COLO829 (cell line): ENCODE measurements at regions not wholly inside any gene's neighbourhood (a gene's known extent, or its start where the extent isn't known, plus 50 kb on each side); places are given as distances from the start of the nearest gene placed in this dataset.
A peak's percentile ranks its signal among the peaks of the same experiment; 100 is the strongest.
"Not testable (repeated sequence)": the region's sequence is repeated elsewhere in the genome, so short reads cannot be mapped to it uniquely, and the experiment has no call there.

Experiments used
- DNase-seq: peaks from one replicate; pipeline ENCODE4 v3.0.0; 2012; ENCODE audit warnings: low spot score

DNA sequence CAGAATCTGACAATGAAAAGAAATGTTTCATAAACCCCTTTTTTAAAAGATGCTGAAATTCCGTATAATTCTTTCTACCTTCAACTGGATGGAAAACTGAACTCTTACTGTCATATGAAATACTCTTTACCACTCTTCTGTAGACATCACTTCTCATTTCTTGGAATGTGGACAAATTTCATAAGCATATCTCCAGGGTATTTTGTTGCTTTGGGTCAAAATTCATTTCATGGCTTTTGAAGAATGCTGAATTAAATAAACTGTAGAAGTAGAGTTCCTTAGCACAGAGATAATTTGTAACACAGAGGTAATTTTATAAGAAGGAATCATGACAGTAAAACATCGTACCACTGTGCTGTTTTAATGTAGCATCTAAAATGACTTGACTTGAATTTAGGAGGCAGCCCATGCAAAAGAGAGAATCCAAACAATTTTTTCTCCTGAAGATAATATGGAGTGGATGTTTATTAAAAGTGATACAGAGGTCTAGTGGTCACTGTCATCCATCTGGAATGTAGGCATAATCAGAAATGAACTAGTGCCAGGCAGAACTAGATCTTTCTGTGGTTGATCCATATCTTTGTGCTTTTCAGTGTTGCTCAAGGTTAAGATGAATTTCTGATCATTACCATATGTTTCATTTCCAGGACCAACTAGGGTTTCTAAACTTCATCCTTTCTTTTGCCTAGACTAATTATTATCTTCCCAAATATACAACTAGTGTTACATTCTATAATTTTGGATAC is 492.0 kb downstream of the KIF20B start:
- DNase-seq: no peak

DNA sequence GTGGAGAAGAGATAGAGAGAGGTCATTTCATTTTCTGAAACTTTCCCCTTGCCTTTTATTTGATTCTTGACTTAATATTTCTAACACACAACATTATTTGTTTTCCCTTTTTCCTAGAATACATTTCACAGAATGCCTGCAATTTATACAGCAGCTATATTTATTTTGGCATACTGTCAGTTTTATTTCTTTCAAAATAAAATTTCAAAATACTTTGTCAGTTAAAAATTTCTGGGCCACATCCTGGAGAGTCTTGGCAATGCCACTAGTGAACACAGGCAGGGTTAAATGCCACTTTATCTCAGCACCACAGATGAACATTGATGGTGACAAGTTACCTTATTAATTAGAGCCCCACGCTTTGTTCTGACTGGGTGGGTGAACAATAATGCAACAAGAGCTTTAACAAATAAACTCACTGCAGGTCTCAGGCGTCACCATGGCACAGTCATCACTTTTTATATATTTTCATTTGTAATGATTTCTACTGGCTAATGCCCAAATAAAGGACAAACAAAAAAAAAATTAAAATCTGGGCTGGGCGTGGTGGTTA is 494.0 kb downstream of the KIF20B start:
- no peak for DNase-seq

DNA sequence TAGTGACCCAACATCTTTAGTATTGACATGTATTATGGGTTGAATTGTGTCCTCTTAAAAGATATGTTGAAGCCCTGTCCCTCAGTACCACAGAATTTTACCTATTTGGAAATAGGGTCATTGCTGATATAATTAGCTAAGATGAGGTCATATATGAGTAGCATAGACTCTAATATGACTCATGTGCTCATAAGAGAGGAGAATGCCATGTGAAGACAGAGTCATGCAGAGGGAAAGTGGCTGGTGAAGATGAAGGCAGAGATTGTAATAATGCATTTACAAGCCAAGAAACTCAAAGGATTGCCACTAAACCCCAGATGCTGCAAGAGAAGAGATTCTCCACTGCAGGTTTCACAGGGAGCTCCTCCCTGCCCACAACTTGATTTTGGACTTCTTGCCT is 496.4 kb downstream of the KIF20B start:
- DNase-seq: no peak

DNA sequence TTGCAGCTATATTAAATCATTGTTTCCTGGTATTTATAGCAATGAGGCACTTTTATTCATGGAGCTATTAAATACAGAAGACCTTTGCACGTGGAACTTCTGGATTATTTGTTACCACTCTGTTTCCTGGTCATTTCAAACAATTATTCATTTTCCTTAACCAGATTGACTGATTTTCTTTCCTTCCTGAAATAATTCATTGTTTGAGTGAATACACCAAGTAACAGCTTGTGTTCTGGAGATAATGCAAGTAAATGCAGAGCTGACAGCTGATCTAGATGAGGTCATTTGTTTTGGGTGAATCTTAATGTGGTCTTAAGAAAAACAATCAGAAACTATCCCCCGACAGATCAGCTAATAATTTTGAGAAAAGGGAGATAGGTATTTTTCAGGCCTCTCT is 497.7 kb downstream of the KIF20B start:
- DNase-seq: no peak

DNA sequence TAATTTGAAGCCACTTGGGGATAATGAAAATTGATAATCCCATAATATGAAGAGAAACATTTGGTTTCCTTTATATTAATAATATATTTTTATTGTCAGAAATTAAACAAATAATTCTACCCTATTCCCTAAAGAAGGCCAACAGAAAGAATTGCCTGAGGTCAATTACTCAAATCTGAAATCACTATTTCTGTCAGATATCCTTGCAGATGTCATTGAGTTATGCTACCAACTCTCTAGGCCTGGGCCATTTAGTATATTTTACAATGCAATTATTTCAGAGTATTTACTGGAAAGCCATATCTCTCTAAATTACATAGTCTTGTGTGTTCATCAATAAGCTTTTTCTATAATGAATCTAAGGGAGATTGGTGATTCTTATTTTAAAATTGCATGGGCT is 498.1 kb downstream of the KIF20B start:
- DNase-seq: no peak

DNA sequence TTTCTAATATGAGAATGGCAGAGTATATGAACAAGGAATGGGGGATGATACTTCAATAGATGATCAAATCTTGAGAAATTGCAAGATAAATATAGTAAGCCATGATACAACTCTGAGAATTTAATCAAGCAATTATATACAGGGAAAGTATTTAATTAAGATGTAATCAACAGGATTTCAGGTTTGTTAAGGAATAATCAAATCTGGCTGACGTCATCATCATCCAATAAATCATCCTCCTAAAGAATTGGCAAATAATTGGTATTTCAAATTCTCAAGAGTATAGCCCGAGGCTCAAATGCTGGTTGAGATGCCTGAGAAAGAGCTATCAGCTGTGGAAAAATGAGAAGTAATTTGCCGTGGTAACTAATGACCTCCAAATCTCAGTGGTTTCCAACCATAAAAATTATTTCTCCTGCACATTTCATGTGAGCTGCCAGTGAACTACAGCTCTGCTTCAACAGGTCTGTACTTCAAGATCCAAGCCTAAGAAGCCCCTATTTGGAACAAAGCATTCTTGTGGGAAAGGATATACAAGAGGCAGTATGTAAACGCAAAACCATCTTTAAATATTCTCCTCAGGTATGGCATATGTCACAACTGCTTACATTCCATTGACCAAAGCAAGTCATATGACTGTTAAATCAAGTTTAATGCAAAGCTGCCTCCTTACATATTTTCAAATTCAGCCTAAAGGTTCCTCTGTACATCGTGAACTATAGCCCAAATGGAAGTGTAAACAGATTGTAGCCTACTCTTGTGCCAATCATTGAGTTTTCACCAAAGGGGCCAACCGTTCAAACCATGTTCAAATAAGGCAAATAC is 503.0 kb downstream of the KIF20B start:
- DNase-seq: no peak

DNA sequence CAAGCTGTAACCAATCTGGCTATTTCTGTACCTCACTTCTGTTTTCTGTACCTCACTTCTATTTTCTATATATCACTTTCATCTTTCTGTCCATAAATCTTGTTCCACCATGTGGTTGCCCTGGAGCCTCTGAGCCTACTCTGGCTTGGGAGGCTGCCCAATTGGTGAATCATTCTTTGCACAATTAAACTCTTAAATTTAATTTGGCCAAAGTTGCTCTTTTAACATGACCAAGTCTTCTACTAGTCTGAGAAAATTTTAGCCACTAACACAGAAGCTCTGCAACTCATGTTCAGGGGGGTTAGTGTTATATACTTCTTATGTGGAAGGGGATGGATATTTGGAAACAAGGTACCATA is 503.5 kb downstream of the KIF20B start:
- no peak for DNase-seq

DNA sequence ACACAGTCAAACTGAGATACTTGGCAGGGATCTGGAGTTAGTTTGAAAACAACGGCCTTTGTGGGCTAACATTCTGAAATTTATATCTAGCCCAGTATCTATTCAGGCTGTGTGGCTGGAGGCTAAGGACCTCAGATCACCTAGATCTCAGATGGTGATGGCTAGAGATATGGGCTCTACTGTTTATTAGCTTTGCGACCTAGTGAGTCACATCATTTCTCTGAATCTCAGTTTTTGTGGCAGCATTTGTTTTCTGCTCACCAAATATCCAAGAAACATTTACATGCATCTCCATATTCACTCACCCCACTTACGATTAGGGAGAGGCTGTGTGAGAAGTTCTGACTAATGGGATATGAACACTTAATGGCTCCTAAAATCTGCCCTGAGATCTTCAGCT is 503.9 kb downstream of the KIF20B start:
- DNase-seq: no peak

DNA sequence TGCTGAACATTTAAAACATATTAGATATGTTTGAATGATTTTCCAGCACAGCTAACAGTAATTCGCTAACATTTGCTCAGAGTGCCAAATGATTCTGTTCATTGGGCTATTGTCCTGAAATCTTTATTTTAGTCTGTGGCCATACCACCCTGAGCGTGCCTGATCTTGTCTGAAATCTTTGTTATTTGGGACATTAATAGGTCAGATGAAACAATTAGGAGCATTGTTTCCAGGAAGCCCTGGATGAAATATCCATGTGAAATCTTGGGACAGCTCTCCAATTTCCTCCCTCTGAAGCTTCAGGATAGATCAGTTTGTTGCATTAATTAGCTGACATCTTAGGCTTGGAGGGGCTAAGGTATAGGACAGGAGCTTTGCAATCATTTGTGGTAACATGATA is 512.0 kb downstream of the KIF20B start:
- no peak for DNase-seq

DNA sequence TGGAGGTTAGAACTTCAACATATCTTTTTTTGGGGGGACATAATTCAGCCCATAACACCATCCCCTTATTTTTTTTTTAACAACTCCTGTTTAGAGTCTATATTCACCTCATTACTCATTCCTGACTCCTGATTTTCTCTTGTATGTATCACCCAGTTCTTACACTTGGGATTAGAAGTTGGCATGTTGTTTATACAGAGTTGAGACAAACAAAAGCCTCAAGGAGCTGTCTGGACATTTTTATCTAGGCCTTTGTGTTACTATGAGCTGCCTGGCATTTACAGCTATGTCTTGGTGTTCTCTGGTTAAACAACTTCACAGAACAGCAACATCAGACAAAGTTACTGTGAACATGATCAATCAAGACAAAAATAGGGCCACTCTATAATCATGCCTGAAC is 517.5 kb downstream of the KIF20B start:
- DNase-seq: no peak

DNA sequence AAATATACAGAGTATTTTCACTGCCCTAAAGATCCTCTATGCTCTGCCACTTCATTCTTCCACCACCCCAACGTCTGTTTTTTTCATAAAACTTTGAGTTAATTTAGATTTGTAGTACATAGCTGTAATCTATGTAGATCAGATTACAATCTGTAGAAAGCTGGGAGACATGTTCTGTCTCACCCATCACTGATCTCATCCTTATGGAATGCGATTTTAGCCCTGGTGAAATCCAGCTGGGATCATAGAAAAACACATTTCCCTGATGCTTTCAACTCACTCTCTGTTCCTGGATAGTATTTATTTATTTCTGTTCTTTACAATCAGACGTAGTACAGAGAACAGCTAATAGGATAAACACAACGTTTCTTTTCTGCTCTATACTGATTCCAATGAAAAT is 521.0 kb downstream of the KIF20B start:
- DNase-seq: no peak

DNA sequence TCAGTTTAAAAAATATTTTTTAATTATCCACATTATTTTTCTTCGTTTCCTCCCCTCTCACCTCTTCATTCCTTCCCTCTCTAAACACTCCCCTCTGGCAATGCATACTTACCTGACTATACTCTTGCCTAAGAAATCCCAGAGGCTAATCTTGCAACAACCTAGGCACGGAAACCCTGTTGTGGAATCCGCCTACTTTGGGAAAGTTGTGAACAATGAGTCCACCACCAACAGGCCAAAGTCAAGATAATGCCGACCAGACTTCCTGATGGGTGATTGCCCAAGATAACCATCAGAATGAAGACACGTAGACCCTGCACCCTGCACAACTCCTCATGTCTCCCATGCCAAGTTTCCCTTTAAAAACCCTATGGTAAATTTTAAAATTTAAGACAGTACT is 521.5 kb downstream of the KIF20B start:
- no peak for DNase-seq

DNA sequence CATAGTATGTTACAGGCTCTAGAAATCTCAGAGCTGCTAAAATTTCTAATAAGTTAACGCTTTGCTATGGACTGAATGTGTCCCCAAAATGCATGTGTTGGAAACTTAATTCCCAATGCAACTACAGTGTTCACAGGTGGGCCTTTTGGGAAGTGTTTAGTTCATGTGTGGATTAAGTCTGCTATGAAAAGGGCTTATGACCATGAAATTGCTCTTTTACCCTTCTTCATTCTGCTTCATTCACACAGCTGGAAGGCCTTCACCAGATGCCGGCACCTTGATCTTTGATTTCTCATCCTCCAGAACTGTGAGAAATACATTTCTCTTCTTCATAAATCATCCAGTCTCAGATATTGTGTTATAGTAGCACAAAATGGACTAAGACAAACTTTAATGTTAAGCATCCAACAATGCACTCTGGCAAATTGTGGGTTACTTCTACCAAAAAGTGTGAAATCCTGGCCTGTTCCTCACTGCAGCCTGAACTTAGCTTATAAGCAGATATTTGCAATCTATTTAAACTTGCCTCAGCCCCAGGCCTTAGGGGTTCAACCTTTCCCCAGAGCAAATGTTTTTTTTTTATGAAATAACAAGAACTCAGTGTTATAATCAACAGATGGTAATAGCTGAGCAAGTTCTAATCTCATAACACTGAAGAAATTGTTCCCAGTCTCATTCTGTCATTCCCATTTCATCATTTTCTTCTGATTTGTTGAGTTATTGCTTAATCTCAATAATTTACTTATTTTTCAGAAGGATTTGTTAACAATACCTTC is 523.6 kb downstream of the KIF20B start:
- no peak for DNase-seq

DNA sequence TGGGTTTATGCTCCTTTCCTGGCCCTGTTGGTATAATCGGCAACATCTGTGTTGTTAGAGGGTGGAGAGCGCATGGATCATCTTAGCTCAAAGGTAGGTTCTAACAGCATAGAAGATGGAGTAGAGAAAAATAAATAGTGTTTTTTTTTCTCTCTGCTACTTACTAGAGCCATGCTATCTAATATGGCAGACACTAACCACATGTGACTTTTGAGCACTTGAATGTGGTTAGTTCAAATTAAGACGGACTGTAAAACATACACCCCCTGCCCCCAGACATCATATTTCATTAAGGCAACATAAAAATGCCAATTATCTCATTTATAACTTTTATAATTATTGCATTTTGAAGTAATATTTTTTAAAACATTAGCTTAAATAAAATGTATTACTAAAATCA is 525.1 kb downstream of the KIF20B start:
- no peak for DNase-seq

DNA sequence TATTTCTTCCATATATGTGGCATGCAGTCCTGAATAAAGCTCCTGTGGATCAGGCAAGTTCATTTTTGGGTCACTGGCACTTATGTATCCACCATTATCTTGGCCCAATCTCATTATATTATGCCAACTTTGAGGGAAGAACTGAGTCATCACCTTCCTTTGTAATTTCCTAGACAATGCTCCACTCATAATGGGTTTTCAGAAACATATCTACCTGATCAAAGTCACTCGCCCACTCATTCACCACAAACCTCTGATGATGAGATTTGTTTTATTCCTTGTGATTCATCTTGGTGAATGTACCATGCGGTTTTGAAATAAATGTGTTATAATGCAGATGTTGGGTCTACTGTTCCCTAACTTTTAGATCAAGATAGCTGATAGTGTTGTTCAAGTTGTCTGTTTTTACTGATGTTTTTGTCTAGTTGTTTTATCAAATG is 525.8 kb downstream of the KIF20B start:
- DNase-seq: peak; percentile 28

DNA sequence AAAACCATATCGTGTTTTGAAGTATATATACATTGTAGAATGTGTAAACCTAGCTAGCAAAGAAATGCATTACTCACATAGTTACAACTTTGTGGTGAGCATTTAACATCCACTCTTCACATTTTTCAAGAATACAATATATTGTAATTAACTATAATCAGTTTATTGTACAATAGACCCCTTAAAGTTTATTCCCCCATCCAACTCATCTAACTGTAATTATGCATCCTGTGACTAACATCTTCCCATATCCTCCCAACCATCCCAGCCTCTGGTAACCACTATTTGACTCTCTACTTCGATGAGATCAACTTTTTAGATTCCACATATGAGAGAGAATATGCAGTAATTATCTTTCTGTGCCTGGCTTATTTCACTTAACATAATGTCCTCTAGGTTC is 526.4 kb downstream of the KIF20B start:
- no peak for DNase-seq

DNA sequence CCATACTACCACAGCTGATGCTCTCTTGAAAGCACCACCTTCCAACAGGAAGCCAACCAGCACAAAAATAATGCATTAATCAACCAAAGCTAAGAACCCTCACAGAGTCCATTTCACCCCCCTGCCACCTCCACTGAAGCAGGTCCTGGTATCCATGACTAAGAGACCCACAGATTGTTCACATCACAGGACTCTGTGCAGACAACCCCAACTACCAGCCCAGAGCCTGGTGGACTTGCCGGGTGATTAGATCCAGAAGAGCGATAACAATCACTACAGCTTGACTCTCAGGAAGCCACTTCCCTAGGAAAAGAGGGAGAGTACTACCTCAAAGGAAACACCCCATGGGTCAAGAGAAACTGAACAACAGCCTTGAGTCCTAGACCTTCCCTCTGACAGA is 528.1 kb downstream of the KIF20B start:
- no peak for DNase-seq

DNA sequence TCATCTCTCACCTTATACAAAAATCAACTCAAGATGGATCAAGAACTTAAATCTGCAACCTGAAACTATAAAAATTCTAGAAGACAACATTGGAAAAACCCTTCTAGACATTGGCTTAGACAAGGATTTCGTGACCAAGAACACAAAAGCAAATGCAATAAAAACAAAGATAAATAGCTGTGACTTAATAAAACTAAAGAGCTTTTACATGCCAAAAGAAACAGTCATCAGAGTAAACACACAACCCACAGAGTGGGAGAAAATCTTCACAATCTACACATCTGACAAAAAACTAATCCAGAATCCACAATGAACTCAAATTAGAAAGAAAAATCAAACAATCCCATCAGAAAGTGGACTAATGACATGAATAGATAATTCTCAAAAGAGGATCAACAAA is 532.4 kb downstream of the KIF20B start:
- not testable (repeated sequence) for DNase-seq

DNA sequence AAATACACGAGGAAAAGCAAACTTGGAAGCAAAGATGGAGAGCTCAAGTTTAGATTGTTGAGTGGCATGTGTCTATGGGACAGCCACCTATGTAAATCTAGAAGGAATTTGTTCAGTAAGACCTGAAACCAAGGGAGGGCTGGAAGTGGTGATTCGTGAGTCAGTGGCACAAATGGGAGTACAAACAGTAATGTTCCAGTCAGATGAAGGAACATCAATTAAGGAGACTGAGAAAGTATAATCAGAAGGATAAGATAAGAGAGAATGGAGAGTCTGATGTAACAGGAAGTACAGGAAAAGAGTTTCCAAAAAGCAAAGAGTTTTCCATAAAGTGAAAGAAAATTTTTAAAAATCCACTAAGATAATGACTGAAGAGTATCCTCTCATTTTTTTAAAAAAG is 544.2 kb downstream of the KIF20B start:
- no peak for DNase-seq

DNA sequence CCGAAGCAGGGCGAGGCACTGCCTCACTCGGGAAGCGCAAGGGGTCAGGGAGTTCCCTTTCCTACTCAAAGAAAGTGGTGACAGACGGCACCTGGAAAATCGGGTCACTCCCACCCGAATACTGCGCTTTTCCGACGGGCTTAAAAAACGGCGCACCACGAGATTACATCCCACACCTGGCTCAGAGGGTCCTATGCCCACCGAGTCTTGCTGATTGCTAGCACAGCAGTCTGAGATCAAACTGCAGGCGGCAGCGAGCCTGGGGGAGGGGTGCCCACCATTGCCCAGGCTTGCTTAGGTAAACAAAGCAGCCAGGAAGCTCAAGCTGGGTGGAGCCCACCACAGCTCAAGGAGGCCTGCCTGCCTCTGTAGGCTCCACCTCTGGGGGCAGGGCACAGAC is 549.4 kb downstream of the KIF20B start:
- not testable (repeated sequence) for DNase-seq

DNA sequence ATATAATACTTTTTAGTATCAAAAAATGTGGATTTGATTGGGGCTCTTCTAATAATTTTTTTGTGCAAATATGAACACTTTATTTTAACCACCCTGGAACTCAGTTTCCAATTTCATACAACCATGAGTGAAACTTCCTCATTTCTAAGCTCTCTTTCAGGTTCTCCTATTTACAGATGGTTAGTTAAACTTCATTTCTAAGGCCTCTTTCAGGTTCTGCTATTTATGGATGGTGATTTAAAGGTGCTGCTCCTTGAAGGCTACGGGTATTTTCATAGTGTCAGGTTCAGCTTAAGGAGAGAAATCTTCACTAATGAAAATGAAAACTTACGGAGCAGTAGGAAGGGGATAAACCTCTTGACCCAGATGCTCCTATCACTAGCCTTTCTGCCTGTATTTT is 568.3 kb downstream of the KIF20B start:
- DNase-seq: no peak

DNA sequence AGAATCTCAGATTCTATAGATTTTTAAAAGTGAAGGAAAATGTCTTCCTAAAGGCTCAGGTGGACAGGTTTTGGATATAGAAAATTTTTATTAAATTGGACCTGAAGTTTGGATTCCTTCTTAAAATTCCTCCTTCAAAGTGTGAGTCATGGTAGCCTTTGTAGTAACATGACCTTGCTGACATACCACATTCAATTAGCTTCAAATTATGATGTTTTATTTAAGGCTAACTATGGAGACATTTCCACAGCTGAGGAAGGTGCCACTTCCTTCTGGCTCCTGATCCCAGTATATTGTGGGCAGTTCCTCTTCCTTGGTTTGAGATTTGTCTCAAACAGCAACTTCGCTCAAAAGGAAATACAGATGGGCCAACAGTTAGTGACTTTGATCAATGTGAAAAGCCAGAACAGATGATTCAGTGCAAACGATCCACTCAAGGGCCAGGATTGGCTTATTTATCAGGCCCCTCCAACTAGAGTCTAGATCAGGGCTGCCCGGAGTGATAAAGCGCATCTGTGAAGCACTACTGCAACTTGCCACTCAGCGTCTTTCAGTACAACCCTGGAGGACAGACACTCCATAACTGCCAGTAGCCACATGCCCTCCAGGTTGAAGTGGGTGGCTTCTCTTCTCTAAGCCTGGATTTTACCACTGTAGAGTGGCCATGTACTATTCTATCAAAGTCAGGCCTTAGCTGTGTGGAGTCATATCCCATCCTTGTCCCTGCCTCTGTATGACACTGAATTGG is 573.5 kb downstream of the KIF20B start:
- no peak for DNase-seq
